AG04449 (cell line): ENCODE measurements at regions not wholly inside any gene's neighbourhood (a gene's known extent, or its start where the extent isn't known, plus 50 kb on each side); places are given as distances from the start of the nearest gene placed in this dataset.
"Not testable (repeated sequence)": the region's sequence is repeated elsewhere in the genome, so short reads cannot be mapped to it uniquely, and the experiment has no call there.

Source experiments
- CTCF ChIA-PET: fragments of 350-600 bp; formaldehyde crosslinking; extraction: SDS; loops from one replicate; lab custom pipeline; 2021; ENCODE audit warnings: antibody characterized with exemption; lab: Yijun Ruan, JAX
- POLR2A ChIA-PET: fragments of 400-600, 350-600 bp; formaldehyde crosslinking; extraction: SDS; loops from one replicate; lab custom pipeline; 2020; ENCODE audit warnings: antibody characterized with exemption, inconsistent platforms; lab: Yijun Ruan, JAX
- DNase-seq: peaks from one replicate; pipeline ENCODE4 v3.0.0-alpha.2; 2010; ENCODE audit warnings: low read depth, low spot score
- H3K4me3 ChIP-seq: 2 replicates; pipeline ENCODE4 v1.5.1; 2011; ENCODE audit warnings: low read depth, mild to moderate bottlenecking, control low read depth, low read length
- TF ChIP-seq, protein P1 (sequence below): IDR thresholded peaks from one replicate; pipeline ENCODE4 v1.5.1; 2011; ENCODE audit warnings: mild to moderate bottlenecking, moderate library complexity, low read length, control low read depth, inconsistent platforms; ENCODE audit not compliant: insufficient read depth; ENCODE audit errors: missing control alignments

DNA sequence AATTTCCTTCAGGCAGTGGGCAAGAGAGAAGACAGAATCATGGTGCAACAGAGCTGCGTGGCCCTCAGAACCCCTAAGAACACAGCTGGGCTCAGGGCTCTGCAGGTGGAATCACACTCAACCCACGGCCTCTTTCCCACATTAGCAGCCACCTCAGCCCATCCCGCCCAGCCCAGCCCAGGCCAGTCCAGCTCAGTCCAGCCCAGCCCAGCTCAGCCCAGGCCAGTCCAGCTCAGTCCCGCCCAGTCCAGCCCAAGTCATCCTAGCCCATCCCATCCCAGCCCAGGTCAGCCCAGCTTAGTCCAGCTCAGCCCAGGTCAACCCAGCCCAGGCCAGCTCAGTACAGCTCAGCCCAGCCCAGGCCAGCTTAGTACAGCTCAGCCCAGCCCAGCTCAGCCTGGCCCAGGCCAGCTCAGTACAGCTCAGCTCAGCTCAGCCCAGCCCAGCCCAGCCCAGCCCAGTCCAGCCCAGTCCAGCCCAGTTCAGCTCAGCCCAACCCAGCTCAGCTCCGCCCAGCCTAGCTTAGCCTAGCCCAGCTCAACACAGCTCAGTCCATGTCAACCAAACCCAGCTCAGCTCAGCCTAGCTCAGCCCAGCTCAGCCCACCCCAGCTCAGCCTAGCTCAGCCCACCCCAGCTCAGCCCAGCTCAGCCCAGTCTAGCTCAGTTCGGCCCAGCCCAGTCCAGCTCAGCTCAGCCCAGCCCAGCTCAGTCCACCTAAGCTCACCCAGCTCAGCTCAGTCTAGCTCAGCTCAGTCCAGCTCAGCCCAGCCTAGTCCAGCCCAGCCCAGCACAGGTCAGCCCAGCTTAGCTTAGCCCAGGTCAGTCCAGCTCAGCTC, 183.1 kb downstream of the TMEM121 start:
- CTCF ChIA-PET: no interaction called here
- TF ChIP-seq, protein P1, sequence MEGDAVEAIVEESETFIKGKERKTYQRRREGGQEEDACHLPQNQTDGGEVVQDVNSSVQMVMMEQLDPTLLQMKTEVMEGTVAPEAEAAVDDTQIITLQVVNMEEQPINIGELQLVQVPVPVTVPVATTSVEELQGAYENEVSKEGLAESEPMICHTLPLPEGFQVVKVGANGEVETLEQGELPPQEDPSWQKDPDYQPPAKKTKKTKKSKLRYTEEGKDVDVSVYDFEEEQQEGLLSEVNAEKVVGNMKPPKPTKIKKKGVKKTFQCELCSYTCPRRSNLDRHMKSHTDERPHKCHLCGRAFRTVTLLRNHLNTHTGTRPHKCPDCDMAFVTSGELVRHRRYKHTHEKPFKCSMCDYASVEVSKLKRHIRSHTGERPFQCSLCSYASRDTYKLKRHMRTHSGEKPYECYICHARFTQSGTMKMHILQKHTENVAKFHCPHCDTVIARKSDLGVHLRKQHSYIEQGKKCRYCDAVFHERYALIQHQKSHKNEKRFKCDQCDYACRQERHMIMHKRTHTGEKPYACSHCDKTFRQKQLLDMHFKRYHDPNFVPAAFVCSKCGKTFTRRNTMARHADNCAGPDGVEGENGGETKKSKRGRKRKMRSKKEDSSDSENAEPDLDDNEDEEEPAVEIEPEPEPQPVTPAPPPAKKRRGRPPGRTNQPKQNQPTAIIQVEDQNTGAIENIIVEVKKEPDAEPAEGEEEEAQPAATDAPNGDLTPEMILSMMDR: no peak
- no peak for DNase-seq
- POLR2A ChIA-PET: no interaction called here
- H3K4me3 ChIP-seq: no peak overlapping the region

DNA sequence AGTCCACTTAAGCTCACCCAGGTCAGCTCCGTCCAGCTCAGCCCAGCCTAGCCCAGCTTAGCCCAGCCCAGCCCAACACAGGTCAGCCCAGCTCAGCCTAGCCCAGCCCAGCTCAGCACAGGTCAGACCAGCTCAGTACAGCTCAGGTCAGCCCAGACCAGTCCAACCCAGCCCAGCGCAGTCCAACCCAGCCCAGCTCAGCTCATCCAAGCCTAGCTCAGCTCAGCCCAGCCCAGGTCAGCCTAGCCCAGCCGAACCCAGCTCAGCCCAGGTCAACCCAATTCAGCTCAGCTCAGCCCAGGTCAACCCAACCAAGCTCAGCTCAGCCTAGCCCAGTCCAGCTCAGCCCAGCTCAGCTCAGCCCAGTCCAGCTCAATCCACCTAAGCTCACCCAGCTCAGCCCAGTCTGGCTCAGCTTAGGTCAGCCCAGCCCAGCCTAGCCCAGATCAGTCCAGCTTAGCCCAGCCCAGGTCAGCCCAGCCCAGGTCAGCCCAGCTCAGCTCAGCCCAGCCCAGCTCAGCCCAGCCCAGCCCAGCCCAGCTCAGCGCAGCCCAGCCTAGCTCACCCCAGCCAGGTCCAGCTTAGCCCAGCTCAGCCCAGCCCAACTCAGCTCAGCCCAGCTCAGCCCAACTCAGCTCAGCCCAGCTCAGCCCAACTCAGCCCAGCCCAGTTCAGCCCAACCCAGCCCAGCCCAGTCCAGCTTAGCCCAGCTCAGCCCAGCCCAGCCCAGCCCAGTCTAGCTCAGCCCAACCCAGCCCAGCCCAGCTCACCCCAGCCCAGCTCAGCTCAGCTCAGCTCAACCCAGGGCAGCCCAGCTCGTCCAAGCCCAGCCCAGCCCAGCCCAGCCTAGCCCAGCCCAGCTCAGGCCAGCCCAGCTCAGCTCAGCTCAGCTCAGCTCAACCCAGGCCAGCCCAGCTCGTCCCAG, 184.0 kb downstream of the TMEM121 start:
- TF ChIP-seq, protein P1: no peak
- ChIA-PET CTCF (no interaction called here), POLR2A (no interaction called here)
- no peak overlapping the region for H3K4me3 ChIP-seq
- DNase-seq: no peak

DNA sequence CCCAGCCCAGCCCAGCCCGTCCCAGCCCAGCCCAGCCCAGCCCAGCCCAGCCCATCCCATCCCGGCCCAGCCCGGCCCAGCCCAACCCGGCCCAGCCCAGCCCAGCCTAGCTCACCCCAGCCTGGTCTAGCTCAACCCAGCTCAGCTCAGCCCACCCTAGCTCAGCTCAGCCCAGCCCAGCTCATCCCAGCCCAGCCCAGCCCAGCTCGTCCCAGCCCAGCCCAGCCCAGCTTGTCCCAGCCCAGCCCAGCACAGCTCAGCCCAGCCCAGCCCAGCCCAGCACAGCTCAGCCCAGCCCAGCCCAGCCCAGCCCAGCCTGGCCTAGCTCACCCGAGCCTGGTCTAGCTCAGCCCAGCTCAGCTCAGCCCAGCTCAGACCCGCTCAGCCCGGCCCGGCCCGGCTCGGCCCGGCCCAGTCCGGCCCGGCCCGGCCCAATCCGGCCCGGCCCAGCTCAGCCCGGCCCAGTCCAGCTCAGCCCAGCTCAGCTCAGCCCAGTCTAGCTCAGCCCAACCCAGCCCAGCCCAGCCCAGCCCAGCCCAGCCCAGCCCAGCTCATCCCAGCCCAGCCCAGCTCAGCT, 184.7 kb downstream of the TMEM121 start:
- POLR2A ChIA-PET: no interaction called here
- CTCF ChIA-PET: no interaction called here
- TF ChIP-seq, protein P1: no peak
- H3K4me3 ChIP-seq: no peak overlapping the region
- no peak for DNase-seq

DNA sequence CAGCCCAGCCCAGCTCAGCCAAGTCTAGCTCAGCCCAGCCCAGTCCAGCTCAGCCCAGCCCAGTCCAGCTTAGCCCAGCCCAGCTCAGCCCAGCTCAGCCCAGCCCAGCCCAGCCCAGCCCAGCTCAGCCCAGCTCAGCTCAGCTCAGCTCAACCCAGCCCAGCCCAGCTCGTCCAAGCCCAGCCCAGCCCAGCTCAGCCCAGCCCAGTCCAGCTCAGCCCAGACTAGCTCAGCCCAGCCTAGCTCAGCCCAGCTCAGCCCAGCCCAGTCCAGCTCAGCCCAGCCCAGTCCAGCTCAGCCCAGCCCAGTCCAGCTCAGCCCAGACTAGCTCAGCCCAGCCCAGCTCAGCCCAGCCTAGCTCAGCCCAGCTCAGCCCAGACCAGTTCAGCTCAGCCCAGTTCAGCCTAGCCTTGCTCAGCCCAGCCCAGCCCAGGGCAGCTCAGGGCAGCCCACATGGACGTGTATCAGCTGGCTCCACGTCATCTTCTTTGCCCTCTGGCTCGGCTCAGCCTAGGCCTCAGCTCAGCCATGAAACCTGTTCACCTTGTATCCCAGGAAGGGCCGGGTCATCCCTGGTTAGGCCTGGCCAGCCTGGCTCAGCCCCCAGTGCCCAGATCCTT, 185.6 kb downstream of the TMEM121 start:
- CTCF ChIA-PET: no interaction called here
- POLR2A ChIA-PET: no interaction called here
- DNase-seq: no peak
- TF ChIP-seq, protein P1: no peak
- H3K4me3 ChIP-seq: no peak overlapping the region

DNA sequence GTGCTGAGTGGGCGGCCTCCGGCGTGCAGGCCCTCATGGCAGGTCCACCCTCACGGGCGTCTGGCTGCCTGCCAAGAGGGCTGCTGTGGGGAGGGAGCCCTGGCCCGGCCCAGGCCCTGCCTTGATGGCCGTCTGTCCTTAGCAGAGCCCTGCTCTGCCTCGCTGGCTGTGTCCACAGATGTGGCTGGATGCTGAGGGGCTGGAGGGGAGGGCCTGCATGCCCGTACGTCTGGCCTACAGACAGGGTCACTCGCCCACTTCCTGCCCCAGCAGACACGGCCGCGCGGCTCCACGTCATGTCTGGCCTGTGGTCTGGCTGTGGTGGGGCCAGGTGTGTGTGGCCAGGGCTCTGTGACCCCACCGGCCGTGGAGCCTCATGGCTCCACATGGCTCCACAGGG, 186.3 kb downstream of the TMEM121 start:
- H3K4me3 ChIP-seq, DNase-seq, POLR2A ChIA-PET, CTCF ChIA-PET: not testable (repeated sequence)

DNA sequence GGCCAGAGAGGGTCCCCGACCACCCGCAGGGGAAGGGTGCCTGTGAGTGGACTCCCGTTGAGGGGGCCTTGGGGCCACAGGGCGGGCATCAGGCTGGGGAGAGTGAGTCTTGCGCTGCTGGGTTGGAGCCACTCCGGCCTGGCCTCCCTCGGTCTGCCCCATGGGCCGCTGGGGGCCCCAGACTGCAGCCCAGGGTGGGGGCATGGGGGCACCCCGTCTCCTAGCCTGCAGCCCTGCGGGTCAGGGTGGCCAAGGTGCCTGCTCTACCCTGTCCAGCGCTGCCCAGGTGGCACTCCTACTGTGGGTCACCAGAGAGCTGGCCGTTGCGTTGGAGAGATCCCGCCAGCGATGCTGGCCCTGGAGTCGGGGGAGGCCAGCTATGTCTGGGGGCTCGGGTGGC, 186.8 kb downstream of the TMEM121 start:
- H3K4me3 ChIP-seq, CTCF ChIA-PET, POLR2A ChIA-PET, DNase-seq: not testable (repeated sequence)

DNA sequence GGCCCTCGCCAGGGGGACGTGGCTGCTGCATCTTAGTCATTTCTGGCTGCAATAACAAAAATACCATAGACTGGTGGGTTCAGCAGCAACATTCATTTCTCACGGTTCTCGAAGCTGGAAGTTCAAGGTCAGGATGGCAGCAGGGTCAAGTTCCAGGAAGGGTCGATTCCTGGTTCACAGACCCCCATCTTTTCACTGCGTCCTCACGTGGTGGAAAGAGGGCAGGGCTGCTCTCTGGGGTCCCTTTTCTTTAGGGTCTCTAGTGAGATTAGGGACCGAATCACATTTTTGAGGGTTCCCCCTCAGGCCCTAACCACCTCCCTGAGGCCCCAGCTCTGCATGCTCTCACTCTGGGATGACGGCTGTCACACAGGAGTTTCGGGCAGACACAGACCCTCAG, 187.5 kb downstream of the TMEM121 start:
- POLR2A ChIA-PET, H3K4me3 ChIP-seq, DNase-seq, CTCF ChIA-PET: not testable (repeated sequence)

DNA sequence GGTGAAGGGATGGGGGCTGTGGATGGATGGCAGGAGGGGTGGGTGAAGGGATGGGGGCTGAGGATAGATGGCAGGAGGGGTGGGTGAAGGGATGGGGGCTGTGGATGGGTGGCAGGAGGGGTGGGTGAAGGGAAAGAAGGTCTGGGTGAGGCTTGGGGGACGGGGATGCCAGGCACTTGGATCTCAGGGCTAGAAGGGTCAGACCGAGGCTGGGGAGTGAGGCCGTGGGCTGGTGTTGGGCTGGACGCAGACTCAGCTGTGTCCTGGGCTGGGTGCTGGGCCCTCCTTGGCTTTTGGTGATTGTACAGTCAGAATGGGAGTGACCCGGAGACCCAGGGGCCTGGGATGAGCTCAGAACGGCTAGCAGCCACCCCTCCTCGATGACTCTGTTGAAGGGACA, 192.4 kb downstream of the TMEM121 start:
- DNase-seq, H3K4me3 ChIP-seq, POLR2A ChIA-PET, CTCF ChIA-PET: not testable (repeated sequence)

DNA sequence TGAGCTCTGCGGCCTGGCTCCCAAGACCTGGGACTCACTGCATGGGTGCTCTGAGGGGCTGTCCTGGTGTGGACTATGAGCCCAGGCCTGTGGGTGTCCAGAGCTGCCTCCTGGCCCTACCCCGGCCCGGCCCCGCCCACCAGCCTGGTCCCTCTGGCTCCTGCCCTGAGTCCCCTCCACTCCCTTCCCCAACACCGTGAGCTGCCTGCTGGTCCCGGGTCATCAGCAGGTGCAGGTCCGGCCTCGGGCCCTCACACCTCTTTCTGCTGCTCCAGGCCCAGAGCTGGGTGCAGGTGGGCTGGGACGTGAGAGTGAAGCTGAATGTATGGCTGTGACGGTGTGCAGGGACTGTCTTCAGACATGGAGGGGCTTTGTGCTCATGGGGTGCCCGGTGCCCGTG, 193.7 kb downstream of the TMEM121 start:
- CTCF ChIA-PET, POLR2A ChIA-PET, DNase-seq, H3K4me3 ChIP-seq: not testable (repeated sequence)

DNA sequence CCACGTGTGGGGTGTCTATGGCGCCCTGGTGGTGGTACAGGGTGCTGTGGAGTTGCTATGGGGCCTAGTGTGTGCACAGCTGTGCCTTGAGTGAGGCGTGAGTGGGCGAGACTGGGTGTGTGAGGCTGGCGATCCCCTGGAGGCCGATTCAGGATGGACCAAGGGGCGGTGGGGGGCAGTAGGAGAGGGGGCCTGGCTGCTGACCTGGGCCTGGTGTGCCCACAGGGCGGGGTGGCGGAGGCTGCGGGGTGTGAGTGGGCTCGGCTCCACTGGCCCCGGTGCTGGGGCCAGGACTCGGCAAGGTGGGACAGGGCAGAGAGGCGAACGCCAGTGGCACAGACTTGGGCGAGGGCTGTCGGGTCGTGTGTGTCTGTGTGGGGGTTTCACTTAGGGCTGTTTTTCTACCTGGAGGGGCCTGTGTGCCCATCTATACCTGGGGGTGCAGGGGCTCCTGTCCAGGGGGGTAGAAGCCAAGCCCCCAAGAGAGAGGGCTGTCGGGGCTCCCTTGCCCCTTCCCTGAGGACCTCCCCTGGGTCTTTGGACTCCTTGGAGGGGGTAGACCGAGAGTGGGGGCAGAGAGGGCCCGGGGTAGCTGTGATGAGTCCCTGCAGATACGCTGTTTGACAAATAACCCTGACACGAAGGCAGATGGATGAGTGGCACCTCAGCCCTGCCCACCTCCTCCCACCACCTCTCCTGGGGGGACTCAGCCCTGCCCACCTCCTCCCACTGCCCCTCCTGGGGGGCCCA, 194.6 kb downstream of the TMEM121 start:
- POLR2A ChIA-PET, CTCF ChIA-PET: not testable (repeated sequence)

More for the DNA sequence above, 194.6 kb downstream of the TMEM121 start:
- not testable (repeated sequence) for H3K4me3 ChIP-seq, DNase-seq
